SK-N-SH treated with all-trans-retinoic acid at 6 μM for 48 hours (cell line): ENCODE measurements at regions not wholly inside any gene's neighbourhood (a gene's known extent, or its start where the extent isn't known, plus 50 kb on each side); places are given as distances from the start of the nearest gene placed in this dataset.

Source experiments
- ATAC-seq: fragments of 200-7000 bp; cut with Tn5 transposase; 3 replicates; pipeline ENCODE4 v1.9.1; 2020; ENCODE audit warnings: mild to moderate bottlenecking, moderate library complexity
- ARNTL ChIP-seq: fragments of 450-650 bp; formaldehyde crosslinking; IDR thresholded peaks from 2 replicates; pipeline ENCODE4 v1.5.0; 2020; ENCODE audit warnings: low read depth, mild to moderate bottlenecking, moderate library complexity, borderline replicate concordance
- BACH2 ChIP-seq: fragments of 250-450 bp; sonication (Bioruptor Pico); IDR thresholded peaks from 2 replicates; pipeline ENCODE4 v1.9.0; 2021; ENCODE audit warnings: mild to moderate bottlenecking, borderline replicate concordance
- CSDC2 ChIP-seq: fragments of 250-450 bp; sonication (Bioruptor Pico); IDR thresholded peaks from 2 replicates; pipeline ENCODE4 v1.5.0; 2020; ENCODE audit warnings: mild to moderate bottlenecking, moderate library complexity
- ESRRG ChIP-seq: fragments of 250-450 bp; sonication (Bioruptor Pico); IDR thresholded peaks from 2 replicates; pipeline ENCODE4 v1.6.1; 2021; ENCODE audit warnings: mild to moderate bottlenecking
- GLIS3 ChIP-seq: fragments of 250-450 bp; sonication (Bioruptor Pico); IDR thresholded peaks from 2 replicates; pipeline ENCODE4 v1.5.0; 2020; ENCODE audit warnings: mild to moderate bottlenecking, moderate library complexity
- ISL1 ChIP-seq: fragments of 250-450 bp; sonication (Bioruptor Pico); IDR thresholded peaks from 2 replicates; pipeline ENCODE4 v2.1.2; 2022; ENCODE audit warnings: mild to moderate bottlenecking, moderate library complexity
- OSR1 ChIP-seq: fragments of 250-450 bp; sonication (Bioruptor Pico); IDR thresholded peaks from 2 replicates; pipeline ENCODE4 v1.8.0; 2022; ENCODE audit warnings: moderate library complexity, mild to moderate bottlenecking, inconsistent platforms
- RARB ChIP-seq: fragments of 250-450 bp; sonication (Bioruptor Pico); IDR thresholded peaks from 2 replicates; pipeline ENCODE4 v1.8.0; 2021; ENCODE audit warnings: mild to moderate bottlenecking, moderate library complexity
- SNAI2 ChIP-seq: fragments of 250-450 bp; sonication (Bioruptor Pico); IDR thresholded peaks from 2 replicates; pipeline ENCODE4 v1.5.0; 2020; ENCODE audit warnings: mild to moderate bottlenecking, moderate library complexity
- TCF4 ChIP-seq: fragments of 250-450 bp; sonication (Bioruptor Pico); IDR thresholded peaks from 2 replicates; pipeline ENCODE4 v1.8.0; 2021; ENCODE audit warnings: mild to moderate bottlenecking, moderate library complexity, borderline replicate concordance
- TOX ChIP-seq: fragments of 250-450 bp; sonication (Bioruptor Pico); IDR thresholded peaks from 2 replicates; pipeline ENCODE4 v1.8.0; 2021; ENCODE audit warnings: mild to moderate bottlenecking, moderate library complexity, borderline replicate concordance
- ZC3H10 ChIP-seq: fragments of 250-450 bp; sonication (Bioruptor Pico); IDR thresholded peaks from 2 replicates; pipeline ENCODE4 v1.5.1; 2021; ENCODE audit warnings: mild to moderate bottlenecking, moderate library complexity
- ZFP3 ChIP-seq: fragments of 250-450 bp; sonication (Bioruptor Pico); IDR thresholded peaks from 2 replicates; pipeline ENCODE4 v1.5.0; 2020; ENCODE audit warnings: mild to moderate bottlenecking, moderate library complexity
- ZFP30 ChIP-seq: fragments of 450-650 bp; formaldehyde crosslinking; IDR thresholded peaks from 2 replicates; pipeline ENCODE4 v1.5.0; 2022; ENCODE audit warnings: mild to moderate bottlenecking, moderate library complexity
- ZNF565 ChIP-seq: fragments of 450-650 bp; formaldehyde crosslinking; conservative IDR thresholded peaks from 2 replicates; pipeline ENCODE4 v1.5.0; 2020; ENCODE audit warnings: low read depth, mild to moderate bottlenecking, moderate library complexity
- ZNF70 ChIP-seq: fragments of 450-650 bp; formaldehyde crosslinking; IDR thresholded peaks from 2 replicates; pipeline ENCODE4 v1.5.0; 2020; ENCODE audit warnings: mild to moderate bottlenecking, moderate library complexity
- TF ChIP-seq, protein P1 (sequence below): fragments of 250-450 bp; sonication (Bioruptor Pico); IDR thresholded peaks from 2 replicates; pipeline ENCODE4 v1.8.0; 2020; ENCODE audit warnings: mild to moderate bottlenecking, moderate library complexity, borderline replicate concordance
- TF ChIP-seq, protein P2 (sequence below): fragments of 250-450 bp; sonication (Bioruptor Pico); IDR thresholded peaks from 2 replicates; pipeline ENCODE4 v1.5.1; 2020; ENCODE audit warnings: low read depth, mild to moderate bottlenecking, moderate library complexity
- TF ChIP-seq, protein P3 (sequence below): fragments of 250-450 bp; sonication (Bioruptor Pico); IDR thresholded peaks from 2 replicates; pipeline ENCODE4 v1.8.0; 2021; ENCODE audit warnings: low read depth, mild to moderate bottlenecking, moderate library complexity, borderline replicate concordance
- TF ChIP-seq, protein P4 (sequence below): fragments of 250-450 bp; sonication (Bioruptor Pico); IDR thresholded peaks from 2 replicates; pipeline ENCODE4 v1.5.1; 2021; ENCODE audit warnings: mild to moderate bottlenecking, moderate library complexity
- TF ChIP-seq, protein P5 (sequence below): fragments of 250-450 bp; sonication (Bioruptor Pico); IDR thresholded peaks from 2 replicates; pipeline ENCODE4 v1.5.0; 2020; ENCODE audit warnings: mild to moderate bottlenecking, moderate library complexity

DNA sequence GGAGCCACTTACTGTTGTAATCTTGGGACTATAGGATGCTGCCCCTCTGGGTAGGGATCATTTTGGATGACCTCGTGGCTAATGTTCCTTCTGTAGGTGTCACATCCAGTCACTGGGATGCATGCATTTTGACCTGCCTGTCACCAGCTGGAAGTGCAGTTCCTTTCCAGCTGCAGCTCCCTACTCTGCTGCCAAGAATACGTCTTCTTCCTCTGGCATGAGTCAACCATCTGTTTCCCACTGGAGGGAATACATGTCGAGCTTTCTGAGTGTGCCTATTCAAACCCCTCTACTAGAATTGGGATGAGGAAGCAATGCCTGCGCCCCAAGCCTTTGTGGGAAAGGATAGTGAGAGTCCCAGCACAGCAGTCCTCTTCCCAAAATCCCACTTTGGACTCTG, 415.5 kb upstream of the ADAMTS5 start:
- no peak for TF ChIP-seq ZFP3
- no peak for TF ChIP-seq ZNF70 (CRISPR knock-in tag)
- TF ChIP-seq CSDC2 (CRISPR knock-in tag), result no peak
- TF ChIP-seq, protein P1, sequence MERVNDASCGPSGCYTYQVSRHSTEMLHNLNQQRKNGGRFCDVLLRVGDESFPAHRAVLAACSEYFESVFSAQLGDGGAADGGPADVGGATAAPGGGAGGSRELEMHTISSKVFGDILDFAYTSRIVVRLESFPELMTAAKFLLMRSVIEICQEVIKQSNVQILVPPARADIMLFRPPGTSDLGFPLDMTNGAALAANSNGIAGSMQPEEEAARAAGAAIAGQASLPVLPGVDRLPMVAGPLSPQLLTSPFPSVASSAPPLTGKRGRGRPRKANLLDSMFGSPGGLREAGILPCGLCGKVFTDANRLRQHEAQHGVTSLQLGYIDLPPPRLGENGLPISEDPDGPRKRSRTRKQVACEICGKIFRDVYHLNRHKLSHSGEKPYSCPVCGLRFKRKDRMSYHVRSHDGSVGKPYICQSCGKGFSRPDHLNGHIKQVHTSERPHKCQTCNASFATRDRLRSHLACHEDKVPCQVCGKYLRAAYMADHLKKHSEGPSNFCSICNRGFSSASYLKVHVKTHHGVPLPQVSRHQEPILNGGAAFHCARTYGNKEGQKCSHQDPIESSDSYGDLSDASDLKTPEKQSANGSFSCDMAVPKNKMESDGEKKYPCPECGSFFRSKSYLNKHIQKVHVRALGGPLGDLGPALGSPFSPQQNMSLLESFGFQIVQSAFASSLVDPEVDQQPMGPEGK, result no peak
- TF ChIP-seq ESRRG (CRISPR knock-in tag), result no peak
- no peak for TF ChIP-seq ZNF565 (CRISPR knock-in tag)
- no peak for TF ChIP-seq TOX (CRISPR knock-in tag)
- TF ChIP-seq, protein P2, sequence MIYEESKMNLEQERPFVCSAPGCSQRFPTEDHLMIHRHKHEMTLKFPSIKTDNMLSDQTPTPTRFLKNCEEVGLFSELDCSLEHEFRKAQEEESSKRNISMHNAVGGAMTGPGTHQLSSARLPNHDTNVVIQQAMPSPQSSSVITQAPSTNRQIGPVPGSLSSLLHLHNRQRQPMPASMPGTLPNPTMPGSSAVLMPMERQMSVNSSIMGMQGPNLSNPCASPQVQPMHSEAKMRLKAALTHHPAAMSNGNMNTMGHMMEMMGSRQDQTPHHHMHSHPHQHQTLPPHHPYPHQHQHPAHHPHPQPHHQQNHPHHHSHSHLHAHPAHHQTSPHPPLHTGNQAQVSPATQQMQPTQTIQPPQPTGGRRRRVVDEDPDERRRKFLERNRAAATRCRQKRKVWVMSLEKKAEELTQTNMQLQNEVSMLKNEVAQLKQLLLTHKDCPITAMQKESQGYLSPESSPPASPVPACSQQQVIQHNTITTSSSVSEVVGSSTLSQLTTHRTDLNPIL (CRISPR knock-in tag), result no peak
- TF ChIP-seq, protein P3, sequence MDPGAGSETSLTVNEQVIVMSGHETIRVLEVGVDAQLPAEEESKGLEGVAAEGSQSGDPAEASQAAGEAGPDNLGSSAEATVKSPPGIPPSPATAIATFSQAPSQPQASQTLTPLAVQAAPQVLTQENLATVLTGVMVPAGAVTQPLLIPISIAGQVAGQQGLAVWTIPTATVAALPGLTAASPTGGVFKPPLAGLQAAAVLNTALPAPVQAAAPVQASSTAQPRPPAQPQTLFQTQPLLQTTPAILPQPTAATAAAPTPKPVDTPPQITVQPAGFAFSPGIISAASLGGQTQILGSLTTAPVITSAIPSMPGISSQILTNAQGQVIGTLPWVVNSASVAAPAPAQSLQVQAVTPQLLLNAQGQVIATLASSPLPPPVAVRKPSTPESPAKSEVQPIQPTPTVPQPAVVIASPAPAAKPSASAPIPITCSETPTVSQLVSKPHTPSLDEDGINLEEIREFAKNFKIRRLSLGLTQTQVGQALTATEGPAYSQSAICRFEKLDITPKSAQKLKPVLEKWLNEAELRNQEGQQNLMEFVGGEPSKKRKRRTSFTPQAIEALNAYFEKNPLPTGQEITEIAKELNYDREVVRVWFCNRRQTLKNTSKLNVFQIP (CRISPR knock-in tag), result no peak
- no peak for TF ChIP-seq ISL1 (CRISPR knock-in tag)
- TF ChIP-seq, protein P4, sequence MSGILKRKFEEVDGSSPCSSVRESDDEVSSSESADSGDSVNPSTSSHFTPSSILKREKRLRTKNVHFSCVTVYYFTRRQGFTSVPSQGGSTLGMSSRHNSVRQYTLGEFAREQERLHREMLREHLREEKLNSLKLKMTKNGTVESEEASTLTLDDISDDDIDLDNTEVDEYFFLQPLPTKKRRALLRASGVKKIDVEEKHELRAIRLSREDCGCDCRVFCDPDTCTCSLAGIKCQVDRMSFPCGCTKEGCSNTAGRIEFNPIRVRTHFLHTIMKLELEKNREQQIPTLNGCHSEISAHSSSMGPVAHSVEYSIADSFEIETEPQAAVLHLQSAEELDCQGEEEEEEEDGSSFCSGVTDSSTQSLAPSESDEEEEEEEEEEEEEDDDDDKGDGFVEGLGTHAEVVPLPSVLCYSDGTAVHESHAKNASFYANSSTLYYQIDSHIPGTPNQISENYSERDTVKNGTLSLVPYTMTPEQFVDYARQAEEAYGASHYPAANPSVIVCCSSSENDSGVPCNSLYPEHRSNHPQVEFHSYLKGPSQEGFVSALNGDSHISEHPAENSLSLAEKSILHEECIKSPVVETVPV (CRISPR knock-in tag), result no peak
- no peak for TF ChIP-seq ZFP30 (CRISPR knock-in tag)
- TF ChIP-seq ZC3H10 (CRISPR knock-in tag), result no peak
- no peak for TF ChIP-seq RARB (CRISPR knock-in tag)
- no peak for ATAC-seq

DNA sequence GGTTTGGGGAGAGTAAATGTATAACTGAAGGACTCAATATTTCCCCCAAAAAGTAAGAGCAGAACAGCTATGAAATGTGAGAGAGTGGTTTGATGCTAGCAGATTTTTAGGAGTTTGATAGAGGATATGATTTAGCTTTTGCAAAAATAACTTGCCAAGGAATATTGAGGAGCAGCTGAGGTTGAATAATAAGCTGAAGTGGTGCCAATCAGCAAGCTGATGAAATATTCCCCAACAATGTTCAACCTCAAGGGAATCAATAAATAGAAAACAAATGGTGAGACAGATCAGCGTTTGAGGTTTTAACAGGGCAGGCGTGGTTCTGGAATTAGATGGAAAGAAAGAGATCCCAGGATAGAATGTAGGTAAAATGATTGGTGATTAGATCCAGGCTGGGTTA, 413.4 kb upstream of the ADAMTS5 start:
- ATAC-seq, result no peak
- TF ChIP-seq ISL1 (CRISPR knock-in tag) (no peak), SNAI2 (CRISPR knock-in tag) (no peak), RARB (CRISPR knock-in tag) (no peak), TOX (CRISPR knock-in tag) (no peak), ARNTL (CRISPR knock-in tag) (no peak), BACH2 (no peak), TCF4 (no peak), OSR1 (no peak)
- TF ChIP-seq, protein P1, result no peak
- TF ChIP-seq, protein P5, sequence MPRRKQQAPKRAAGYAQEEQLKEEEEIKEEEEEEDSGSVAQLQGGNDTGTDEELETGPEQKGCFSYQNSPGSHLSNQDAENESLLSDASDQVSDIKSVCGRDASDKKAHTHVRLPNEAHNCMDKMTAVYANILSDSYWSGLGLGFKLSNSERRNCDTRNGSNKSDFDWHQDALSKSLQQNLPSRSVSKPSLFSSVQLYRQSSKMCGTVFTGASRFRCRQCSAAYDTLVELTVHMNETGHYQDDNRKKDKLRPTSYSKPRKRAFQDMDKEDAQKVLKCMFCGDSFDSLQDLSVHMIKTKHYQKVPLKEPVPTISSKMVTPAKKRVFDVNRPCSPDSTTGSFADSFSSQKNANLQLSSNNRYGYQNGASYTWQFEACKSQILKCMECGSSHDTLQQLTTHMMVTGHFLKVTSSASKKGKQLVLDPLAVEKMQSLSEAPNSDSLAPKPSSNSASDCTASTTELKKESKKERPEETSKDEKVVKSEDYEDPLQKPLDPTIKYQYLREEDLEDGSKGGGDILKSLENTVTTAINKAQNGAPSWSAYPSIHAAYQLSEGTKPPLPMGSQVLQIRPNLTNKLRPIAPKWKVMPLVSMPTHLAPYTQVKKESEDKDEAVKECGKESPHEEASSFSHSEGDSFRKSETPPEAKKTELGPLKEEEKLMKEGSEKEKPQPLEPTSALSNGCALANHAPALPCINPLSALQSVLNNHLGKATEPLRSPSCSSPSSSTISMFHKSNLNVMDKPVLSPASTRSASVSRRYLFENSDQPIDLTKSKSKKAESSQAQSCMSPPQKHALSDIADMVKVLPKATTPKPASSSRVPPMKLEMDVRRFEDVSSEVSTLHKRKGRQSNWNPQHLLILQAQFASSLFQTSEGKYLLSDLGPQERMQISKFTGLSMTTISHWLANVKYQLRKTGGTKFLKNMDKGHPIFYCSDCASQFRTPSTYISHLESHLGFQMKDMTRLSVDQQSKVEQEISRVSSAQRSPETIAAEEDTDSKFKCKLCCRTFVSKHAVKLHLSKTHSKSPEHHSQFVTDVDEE (CRISPR knock-in tag), result no peak

DNA sequence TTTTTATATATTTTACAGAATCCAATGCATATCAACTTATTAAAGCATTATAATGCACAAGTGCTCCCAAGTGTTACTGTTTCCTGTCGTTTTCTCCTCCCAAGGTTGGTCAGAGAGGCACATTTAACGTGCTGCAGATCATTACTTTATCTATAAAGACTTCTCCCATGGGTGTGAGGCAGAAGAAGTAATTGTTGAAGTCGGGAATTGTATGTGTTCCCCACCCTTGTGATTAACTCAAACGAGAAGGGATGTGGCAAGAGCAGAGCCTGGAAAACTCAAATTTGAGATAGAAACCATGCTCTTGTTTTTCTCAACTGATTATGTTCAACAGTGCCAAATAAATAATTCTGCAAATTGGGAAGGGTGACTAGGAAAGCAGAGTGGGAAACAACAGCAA, 412.5 kb upstream of the ADAMTS5 start:
- no peak for ATAC-seq
- TF ChIP-seq GLIS3 (no peak), ESRRG (CRISPR knock-in tag) (no peak)
